GM23338 (cell line): ENCODE measurements at regions not wholly inside any gene's neighbourhood (a gene's known extent, or its start where the extent isn't known, plus 50 kb on each side); places are given as distances from the start of the nearest gene placed in this dataset.

Source experiments
- ATAC-seq: fragments of 200-7000 bp; cut with Tn5 transposase; 3 replicates; pipeline ENCODE4 v1.9.1; 2020
- DNase-seq: peaks from one replicate; pipeline ENCODE4 v3.0.0-alpha.2; 2015; ENCODE audit warnings: low spot score
- H2AFZ ChIP-seq: fragments of 200-600 bp; sonication (generic); 2 replicates; pipeline ENCODE4 v1.8.0; 2016; ENCODE audit warnings: antibody characterized with exemption, mild to moderate bottlenecking, moderate library complexity
- H3F3A ChIP-seq: fragments of 200-600 bp; sonication (generic); replicated peaks from 2 replicates; pipeline ENCODE4 v1.8.0; 2017; ENCODE audit warnings: antibody characterized with exemption, mixed run types, low read depth
- H3K27ac ChIP-seq: fragments of 200-600 bp; sonication (generic); 2 replicates; pipeline ENCODE4 v1.6.1; 2016; ENCODE audit warnings: low read depth
- H3K27me3 ChIP-seq: fragments of 200-600 bp; sonication (generic); 2 replicates; pipeline ENCODE4 v1.8.0; 2016; ENCODE audit warnings: mild to moderate bottlenecking, mixed run types, moderate library complexity; ENCODE audit not compliant: insufficient read depth
- H3K36me3 ChIP-seq: fragments of 200-600 bp; sonication (generic); 2 replicates; pipeline ENCODE4 v1.8.0; 2016; ENCODE audit warnings: mild to moderate bottlenecking; ENCODE audit not compliant: insufficient read depth
- H3K4me1 ChIP-seq: fragments of 200-600 bp; sonication (generic); 2 replicates; pipeline ENCODE4 v1.8.0; 2016; ENCODE audit warnings: mild to moderate bottlenecking, moderate library complexity; ENCODE audit not compliant: insufficient read depth
- H3K4me2 ChIP-seq: fragments of 200-600 bp; sonication (generic); 2 replicates; pipeline ENCODE4 v1.7.1; 2017; ENCODE audit warnings: mixed run types
- H3K4me3 ChIP-seq: fragments of 200-600 bp; sonication (generic); 2 replicates; pipeline ENCODE4 v1.6.1; 2016; ENCODE audit warnings: mixed run types
- H3K79me2 ChIP-seq: fragments of 200-600 bp; sonication (generic); replicated peaks from 2 replicates; pipeline ENCODE4 v1.8.0; 2017; ENCODE audit warnings: mild to moderate bottlenecking; ENCODE audit not compliant: insufficient read depth
- H3K9me2 ChIP-seq: fragments of 200-600 bp; sonication (generic); 2 replicates; pipeline ENCODE4 v1.8.0; 2017; ENCODE audit not compliant: insufficient read depth
- H4K20me1 ChIP-seq: fragments of 200-600 bp; sonication (generic); replicated peaks from 2 replicates; pipeline ENCODE4 v1.8.0; 2017; ENCODE audit warnings: mild to moderate bottlenecking; ENCODE audit not compliant: insufficient read depth
- H3K27ac Mint-ChIP-seq: 2 replicates; pipeline ENCODE4 v1.8.0; 2020; ENCODE audit warnings: inconsistent platforms, mild to moderate bottlenecking, moderate library complexity, mixed read lengths
- H3K27me3 Mint-ChIP-seq: 3 replicates; pipeline ENCODE4 v1.8.0; 2022; ENCODE audit warnings: low read depth, mild to moderate bottlenecking, moderate library complexity, mixed read lengths, inconsistent platforms; ENCODE audit not compliant: insufficient read depth, poor library complexity
- H3K36me3 Mint-ChIP-seq: 3 replicates; pipeline ENCODE4 v1.8.0; 2021; ENCODE audit warnings: low read depth, mild to moderate bottlenecking, inconsistent platforms, moderate library complexity, mixed read lengths
- H3K4me1 Mint-ChIP-seq: 3 replicates; pipeline ENCODE4 v1.8.0; 2020; ENCODE audit warnings: mild to moderate bottlenecking, inconsistent platforms, mixed read lengths
- H3K4me3 Mint-ChIP-seq: 3 replicates; pipeline ENCODE4 v1.8.0; 2021; ENCODE audit warnings: moderate library complexity, mild to moderate bottlenecking, inconsistent platforms, mixed read lengths
- H3K9me3 Mint-ChIP-seq: 3 replicates; pipeline ENCODE4 v1.8.0; 2020; ENCODE audit warnings: moderate library complexity, mild to moderate bottlenecking, inconsistent platforms, mixed read lengths
- CREB1 ChIP-seq: fragments of 250-450 bp; sonication (Bioruptor Pico); IDR thresholded peaks from 2 replicates; pipeline ENCODE4 v1.5.0; 2020; ENCODE audit warnings: low read depth, mild to moderate bottlenecking, moderate library complexity
- EZH2 ChIP-seq: fragments of 200-600 bp; sonication (generic); IDR thresholded peaks from one replicate; pipeline ENCODE4 v1.8.0; 2017; ENCODE audit warnings: antibody characterized with exemption, mild to moderate bottlenecking, low read depth; ENCODE audit not compliant: unreplicated experiment
- EZH2phosphoT487 ChIP-seq: fragments of 200-600 bp; sonication (generic); IDR thresholded peaks from one replicate; pipeline ENCODE4 v1.8.1; 2018; ENCODE audit warnings: antibody characterized with exemption; ENCODE audit not compliant: unreplicated experiment
- JUNB ChIP-seq: IDR thresholded peaks from one replicate; pipeline ENCODE4 v1.6.1; 2016; ENCODE audit warnings: antibody characterized with exemption; ENCODE audit not compliant: unreplicated experiment
- NANOG ChIP-seq: IDR thresholded peaks from 2 replicates; pipeline ENCODE4 v1.6.1; 2016; ENCODE audit warnings: antibody characterized with exemption, borderline replicate concordance
- STAT1 ChIP-seq: IDR thresholded peaks from one replicate; pipeline ENCODE4 v1.6.1; 2016; ENCODE audit warnings: antibody characterized with exemption; ENCODE audit not compliant: unreplicated experiment
- ZNF331 ChIP-seq: fragments of 250-450 bp; sonication (Bioruptor Pico); IDR thresholded peaks from 2 replicates; pipeline ENCODE4 v1.5.0; 2020; ENCODE audit warnings: low read depth, mild to moderate bottlenecking, moderate library complexity
- TF ChIP-seq, protein P1 (sequence below): fragments of 250-450 bp; sonication (Bioruptor Pico); IDR thresholded peaks from 2 replicates; pipeline ENCODE4 v1.5.0; 2020; ENCODE audit warnings: mild to moderate bottlenecking, moderate library complexity
- TF ChIP-seq, protein P2 (sequence below): IDR thresholded peaks from 2 replicates; pipeline ENCODE4 v1.6.1; 2016; ENCODE audit warnings: antibody characterized with exemption
- TF ChIP-seq, protein P3 (sequence below), 2 experiments: fragments of 200-600 bp in 1 of 2; sonication (generic) in 1 of 2; conservative IDR thresholded peaks; 2 replicates each; pipeline versions ENCODE4 v1.5.1 to v1.6.1; 2016 to 2017; ENCODE audit warnings: antibody characterized with exemption in 2 of 2, low read depth in 2 of 2, mild to moderate bottlenecking in 2 of 2, moderate library complexity in 1 of 2
- TF ChIP-seq, protein P4 (sequence below): IDR thresholded peaks from one replicate; pipeline ENCODE4 v1.6.1; 2018; ENCODE audit warnings: antibody characterized with exemption; ENCODE audit not compliant: unreplicated experiment

DNA sequence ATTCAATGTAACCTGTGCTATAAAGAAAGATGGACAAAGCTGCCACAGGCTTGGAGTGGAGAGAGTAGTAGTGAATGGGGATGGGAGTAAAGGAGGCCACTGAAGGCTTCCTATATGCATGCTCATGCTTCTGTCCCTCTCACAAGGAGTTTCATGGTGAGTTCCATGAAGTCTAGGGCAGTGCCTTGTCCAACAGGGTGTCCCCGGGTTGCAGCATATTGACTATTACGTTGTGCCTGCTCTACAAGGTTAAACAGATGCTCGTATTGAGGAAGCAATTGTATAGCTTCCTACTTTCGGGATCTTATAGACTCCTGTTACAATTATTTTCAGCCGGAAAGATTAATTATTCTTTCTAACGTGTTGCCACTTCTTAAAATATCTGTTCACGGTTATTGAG is 129.1 kb upstream of the PIK3R1 start:
- H3K4me2 ChIP-seq = no peak overlapping the region

More for the DNA sequence above, 129.1 kb upstream of the PIK3R1 start:
- Histone ChIP-seq H2AFZ (no peak overlapping the region), H3K4me1 (no peaks in the 10 kb centered on the region), H3K9me2 (peaks cover 13% of the 10 kb centered on the region), H3K79me2 (no peaks in the 10 kb centered on the region), H3K27ac (no peak overlapping the region), H3F3A (no peaks in the 10 kb centered on the region), H4K20me1 (no peaks in the 10 kb centered on the region), H3K36me3 (no peaks in the 10 kb centered on the region), H3K4me3 (no peak overlapping the region), H3K27me3 (no peaks in the 10 kb centered on the region)
- Mint-ChIP-seq H3K27ac (no peak overlapping the region), H3K9me3 (peaks cover 6% of the 10 kb centered on the region; the same call in 1 of the 3 replicates), H3K4me1 (no peaks in the 10 kb centered on the region), H3K4me3 (no peak overlapping the region), H3K36me3 (no peaks in the 10 kb centered on the region), H3K27me3 (peaks cover 4% of the 10 kb centered on the region)
- no peak for TF ChIP-seq NANOG
- no peak for TF ChIP-seq JUNB
- TF ChIP-seq STAT1 = no peak
- TF ChIP-seq, protein P1, sequence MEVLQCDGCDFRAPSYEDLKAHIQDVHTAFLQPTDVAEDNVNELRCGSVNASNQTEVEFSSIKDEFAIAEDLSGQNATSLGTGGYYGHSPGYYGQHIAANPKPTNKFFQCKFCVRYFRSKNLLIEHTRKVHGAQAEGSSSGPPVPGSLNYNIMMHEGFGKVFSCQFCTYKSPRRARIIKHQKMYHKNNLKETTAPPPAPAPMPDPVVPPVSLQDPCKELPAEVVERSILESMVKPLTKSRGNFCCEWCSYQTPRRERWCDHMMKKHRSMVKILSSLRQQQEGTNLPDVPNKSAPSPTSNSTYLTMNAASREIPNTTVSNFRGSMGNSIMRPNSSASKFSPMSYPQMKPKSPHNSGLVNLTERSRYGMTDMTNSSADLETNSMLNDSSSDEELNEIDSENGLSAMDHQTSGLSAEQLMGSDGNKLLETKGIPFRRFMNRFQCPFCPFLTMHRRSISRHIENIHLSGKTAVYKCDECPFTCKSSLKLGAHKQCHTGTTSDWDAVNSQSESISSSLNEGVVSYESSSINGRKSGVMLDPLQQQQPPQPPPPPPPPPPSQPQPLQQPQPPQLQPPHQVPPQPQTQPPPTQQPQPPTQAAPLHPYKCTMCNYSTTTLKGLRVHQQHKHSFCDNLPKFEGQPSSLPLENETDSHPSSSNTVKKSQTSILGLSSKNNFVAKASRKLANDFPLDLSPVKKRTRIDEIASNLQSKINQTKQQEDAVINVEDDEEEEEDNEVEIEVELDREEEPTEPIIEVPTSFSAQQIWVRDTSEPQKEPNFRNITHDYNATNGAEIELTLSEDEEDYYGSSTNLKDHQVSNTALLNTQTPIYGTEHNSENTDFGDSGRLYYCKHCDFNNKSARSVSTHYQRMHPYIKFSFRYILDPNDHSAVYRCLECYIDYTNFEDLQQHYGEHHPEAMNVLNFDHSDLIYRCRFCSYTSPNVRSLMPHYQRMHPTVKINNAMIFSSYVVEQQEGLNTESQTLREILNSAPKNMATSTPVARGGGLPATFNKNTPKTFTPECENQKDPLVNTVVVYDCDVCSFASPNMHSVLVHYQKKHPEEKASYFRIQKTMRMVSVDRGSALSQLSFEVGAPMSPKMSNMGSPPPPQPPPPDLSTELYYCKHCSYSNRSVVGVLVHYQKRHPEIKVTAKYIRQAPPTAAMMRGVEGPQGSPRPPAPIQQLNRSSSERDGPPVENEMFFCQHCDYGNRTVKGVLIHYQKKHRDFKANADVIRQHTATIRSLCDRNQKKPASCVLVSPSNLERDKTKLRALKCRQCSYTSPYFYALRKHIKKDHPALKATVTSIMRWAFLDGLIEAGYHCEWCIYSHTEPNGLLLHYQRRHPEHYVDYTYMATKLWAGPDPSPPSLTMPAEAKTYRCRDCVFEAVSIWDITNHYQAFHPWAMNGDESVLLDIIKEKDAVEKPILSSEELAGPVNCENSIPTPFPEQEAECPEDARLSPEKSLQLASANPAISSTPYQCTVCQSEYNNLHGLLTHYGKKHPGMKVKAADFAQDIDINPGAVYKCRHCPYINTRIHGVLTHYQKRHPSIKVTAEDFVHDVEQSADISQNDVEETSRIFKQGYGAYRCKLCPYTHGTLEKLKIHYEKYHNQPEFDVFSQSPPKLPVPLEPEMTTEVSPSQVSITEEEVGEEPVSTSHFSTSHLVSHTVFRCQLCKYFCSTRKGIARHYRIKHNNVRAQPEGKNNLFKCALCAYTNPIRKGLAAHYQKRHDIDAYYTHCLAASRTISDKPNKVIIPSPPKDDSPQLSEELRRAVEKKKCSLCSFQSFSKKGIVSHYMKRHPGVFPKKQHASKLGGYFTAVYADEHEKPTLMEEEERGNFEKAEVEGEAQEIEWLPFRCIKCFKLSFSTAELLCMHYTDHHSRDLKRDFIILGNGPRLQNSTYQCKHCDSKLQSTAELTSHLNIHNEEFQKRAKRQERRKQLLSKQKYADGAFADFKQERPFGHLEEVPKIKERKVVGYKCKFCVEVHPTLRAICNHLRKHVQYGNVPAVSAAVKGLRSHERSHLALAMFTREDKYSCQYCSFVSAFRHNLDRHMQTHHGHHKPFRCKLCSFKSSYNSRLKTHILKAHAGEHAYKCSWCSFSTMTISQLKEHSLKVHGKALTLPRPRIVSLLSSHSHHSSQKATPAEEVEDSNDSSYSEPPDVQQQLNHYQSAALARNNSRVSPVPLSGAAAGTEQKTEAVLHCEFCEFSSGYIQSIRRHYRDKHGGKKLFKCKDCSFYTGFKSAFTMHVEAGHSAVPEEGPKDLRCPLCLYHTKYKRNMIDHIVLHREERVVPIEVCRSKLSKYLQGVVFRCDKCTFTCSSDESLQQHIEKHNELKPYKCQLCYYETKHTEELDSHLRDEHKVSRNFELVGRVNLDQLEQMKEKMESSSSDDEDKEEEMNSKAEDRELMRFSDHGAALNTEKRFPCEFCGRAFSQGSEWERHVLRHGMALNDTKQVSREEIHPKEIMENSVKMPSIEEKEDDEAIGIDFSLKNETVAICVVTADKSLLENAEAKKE (CRISPR knock-in tag) = no peak
- no peak for TF ChIP-seq EZH2
- no peak for TF ChIP-seq EZH2phosphoT487
- no peak for TF ChIP-seq ZNF331 (CRISPR knock-in tag)
- TF ChIP-seq CREB1 (CRISPR knock-in tag) = no peak
- TF ChIP-seq, protein P2, sequence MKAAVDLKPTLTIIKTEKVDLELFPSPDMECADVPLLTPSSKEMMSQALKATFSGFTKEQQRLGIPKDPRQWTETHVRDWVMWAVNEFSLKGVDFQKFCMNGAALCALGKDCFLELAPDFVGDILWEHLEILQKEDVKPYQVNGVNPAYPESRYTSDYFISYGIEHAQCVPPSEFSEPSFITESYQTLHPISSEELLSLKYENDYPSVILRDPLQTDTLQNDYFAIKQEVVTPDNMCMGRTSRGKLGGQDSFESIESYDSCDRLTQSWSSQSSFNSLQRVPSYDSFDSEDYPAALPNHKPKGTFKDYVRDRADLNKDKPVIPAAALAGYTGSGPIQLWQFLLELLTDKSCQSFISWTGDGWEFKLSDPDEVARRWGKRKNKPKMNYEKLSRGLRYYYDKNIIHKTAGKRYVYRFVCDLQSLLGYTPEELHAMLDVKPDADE = no peak
- TF ChIP-seq, protein P3, sequence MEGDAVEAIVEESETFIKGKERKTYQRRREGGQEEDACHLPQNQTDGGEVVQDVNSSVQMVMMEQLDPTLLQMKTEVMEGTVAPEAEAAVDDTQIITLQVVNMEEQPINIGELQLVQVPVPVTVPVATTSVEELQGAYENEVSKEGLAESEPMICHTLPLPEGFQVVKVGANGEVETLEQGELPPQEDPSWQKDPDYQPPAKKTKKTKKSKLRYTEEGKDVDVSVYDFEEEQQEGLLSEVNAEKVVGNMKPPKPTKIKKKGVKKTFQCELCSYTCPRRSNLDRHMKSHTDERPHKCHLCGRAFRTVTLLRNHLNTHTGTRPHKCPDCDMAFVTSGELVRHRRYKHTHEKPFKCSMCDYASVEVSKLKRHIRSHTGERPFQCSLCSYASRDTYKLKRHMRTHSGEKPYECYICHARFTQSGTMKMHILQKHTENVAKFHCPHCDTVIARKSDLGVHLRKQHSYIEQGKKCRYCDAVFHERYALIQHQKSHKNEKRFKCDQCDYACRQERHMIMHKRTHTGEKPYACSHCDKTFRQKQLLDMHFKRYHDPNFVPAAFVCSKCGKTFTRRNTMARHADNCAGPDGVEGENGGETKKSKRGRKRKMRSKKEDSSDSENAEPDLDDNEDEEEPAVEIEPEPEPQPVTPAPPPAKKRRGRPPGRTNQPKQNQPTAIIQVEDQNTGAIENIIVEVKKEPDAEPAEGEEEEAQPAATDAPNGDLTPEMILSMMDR (conservative IDR thresholded peaks at IDR 0.05; ENCODE audit: low read depth in 2 of 2) = no peak
- TF ChIP-seq, protein P4, sequence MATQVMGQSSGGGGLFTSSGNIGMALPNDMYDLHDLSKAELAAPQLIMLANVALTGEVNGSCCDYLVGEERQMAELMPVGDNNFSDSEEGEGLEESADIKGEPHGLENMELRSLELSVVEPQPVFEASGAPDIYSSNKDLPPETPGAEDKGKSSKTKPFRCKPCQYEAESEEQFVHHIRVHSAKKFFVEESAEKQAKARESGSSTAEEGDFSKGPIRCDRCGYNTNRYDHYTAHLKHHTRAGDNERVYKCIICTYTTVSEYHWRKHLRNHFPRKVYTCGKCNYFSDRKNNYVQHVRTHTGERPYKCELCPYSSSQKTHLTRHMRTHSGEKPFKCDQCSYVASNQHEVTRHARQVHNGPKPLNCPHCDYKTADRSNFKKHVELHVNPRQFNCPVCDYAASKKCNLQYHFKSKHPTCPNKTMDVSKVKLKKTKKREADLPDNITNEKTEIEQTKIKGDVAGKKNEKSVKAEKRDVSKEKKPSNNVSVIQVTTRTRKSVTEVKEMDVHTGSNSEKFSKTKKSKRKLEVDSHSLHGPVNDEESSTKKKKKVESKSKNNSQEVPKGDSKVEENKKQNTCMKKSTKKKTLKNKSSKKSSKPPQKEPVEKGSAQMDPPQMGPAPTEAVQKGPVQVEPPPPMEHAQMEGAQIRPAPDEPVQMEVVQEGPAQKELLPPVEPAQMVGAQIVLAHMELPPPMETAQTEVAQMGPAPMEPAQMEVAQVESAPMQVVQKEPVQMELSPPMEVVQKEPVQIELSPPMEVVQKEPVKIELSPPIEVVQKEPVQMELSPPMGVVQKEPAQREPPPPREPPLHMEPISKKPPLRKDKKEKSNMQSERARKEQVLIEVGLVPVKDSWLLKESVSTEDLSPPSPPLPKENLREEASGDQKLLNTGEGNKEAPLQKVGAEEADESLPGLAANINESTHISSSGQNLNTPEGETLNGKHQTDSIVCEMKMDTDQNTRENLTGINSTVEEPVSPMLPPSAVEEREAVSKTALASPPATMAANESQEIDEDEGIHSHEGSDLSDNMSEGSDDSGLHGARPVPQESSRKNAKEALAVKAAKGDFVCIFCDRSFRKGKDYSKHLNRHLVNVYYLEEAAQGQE = no peak
- ATAC-seq (no peak), DNase-seq (no peak)
